Upper lobe of right lung (tissue), 1 donor: ENCODE measurements at regions not wholly inside any gene's neighbourhood (a gene's known extent, or its start where the extent isn't known, plus 50 kb on each side); places are given as distances from the start of the nearest gene placed in this dataset.

Experiments
- ATAC-seq: fragments of 200-7000 bp; cut with Tn5 transposase; one replicate; pipeline ENCODE4 v1.9.1; 2020; ENCODE audit warnings: mild to moderate bottlenecking, moderate library complexity
- DNase-seq: peaks from one replicate; pipeline ENCODE4 v3.0.0-alpha.2; 2020
- H3K27ac ChIP-seq: fragments of 200-600 bp; one replicate; pipeline ENCODE4 v1.8.0; 2022
- H3K27me3 ChIP-seq: fragments of 200-600 bp; one replicate; pipeline ENCODE4 v1.8.0; 2022; ENCODE audit warnings: mild to moderate bottlenecking
- H3K36me3 ChIP-seq: fragments of 200-600 bp; one replicate; pipeline ENCODE4 v1.8.0; 2022
- H3K4me1 ChIP-seq: fragments of 200-600 bp; one replicate; pipeline ENCODE4 v1.8.0; 2022
- H3K4me3 ChIP-seq: fragments of 200-600 bp; one replicate; pipeline ENCODE4 v1.8.0; 2022; ENCODE audit warnings: mild to moderate bottlenecking
- H3K9me3 ChIP-seq: fragments of 200-600 bp; one replicate; pipeline ENCODE4 v1.8.0; 2022
- intact Hi-C: fragments of 100-400 bp; cut with DNase I; formaldehyde crosslinking; loops from one replicate; pipeline ENCODE4 v1.11.0; 2022
- TF ChIP-seq, protein P1 (sequence below): fragments of 200-600 bp; IDR thresholded peaks from one replicate; pipeline ENCODE4 v1.8.0; 2022; ENCODE audit warnings: antibody characterized with exemption
- donor health status: DM: no; HTN: yes; CAD: no; lungs with severe emphysema.

DNA sequence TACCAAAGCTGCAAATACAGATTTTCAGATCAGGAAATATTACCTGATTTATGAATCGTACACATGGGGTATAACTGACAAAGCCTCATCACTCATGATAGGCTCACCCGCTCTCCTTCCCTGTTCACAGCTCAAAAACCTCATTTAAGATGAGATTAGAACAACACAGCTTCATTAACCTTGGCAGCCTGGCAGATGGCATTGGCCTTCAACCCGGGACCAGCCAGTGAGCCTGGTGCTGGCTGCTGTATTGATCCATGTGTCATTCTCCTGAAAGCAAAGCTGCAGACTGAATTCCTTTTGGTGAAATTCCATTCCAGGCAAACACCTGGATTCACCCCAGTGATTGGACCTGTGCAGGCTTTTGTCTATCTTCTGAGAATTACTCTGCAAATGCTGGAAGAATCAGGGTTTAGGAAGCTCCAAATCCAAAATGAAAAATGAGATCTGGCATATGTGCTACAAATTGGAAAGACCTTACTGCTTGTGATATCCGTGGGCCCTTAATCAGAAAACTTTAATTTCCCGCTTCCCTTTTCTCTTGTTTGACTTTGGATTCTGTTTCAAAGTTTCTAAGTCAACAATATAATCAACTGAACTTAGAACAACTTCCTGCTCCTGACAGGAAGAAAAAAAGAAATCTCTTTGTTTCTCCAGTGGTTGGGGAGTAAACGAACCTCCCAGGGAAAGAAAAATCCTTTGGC lies 189.1 kb upstream of the KBTBD8 start:
- Histone ChIP-seq H3K27ac (no peak overlapping the region), H3K27me3 (no peaks in the 10 kb centered on the region), H3K4me3 (no peak overlapping the region), H3K9me3 (no peaks in the 10 kb centered on the region), H3K36me3 (no peaks in the 10 kb centered on the region), H3K4me1 (no peaks in the 10 kb centered on the region)
- DNase-seq (no peak), ATAC-seq (no peak)
- TF ChIP-seq, protein P1, sequence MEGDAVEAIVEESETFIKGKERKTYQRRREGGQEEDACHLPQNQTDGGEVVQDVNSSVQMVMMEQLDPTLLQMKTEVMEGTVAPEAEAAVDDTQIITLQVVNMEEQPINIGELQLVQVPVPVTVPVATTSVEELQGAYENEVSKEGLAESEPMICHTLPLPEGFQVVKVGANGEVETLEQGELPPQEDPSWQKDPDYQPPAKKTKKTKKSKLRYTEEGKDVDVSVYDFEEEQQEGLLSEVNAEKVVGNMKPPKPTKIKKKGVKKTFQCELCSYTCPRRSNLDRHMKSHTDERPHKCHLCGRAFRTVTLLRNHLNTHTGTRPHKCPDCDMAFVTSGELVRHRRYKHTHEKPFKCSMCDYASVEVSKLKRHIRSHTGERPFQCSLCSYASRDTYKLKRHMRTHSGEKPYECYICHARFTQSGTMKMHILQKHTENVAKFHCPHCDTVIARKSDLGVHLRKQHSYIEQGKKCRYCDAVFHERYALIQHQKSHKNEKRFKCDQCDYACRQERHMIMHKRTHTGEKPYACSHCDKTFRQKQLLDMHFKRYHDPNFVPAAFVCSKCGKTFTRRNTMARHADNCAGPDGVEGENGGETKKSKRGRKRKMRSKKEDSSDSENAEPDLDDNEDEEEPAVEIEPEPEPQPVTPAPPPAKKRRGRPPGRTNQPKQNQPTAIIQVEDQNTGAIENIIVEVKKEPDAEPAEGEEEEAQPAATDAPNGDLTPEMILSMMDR: no peak
- intact Hi-C loops: no loop called here

DNA sequence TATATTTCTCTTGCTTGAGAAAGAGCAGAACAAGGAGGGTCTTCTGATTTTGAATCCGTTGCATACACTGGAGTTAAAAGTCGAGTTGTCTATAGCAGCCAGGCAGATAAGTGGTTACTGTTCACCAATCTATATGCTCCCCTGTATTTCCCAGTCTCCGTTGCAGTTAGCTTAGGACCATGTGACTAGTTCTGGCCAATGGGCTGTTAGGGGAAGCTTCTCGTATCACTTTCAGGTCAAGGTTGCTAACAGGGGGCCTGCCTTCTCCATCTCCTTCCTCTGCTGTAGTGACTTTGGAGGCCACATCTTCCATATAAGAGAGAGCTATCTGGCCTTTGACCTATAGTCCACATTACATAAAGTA lies 188.5 kb upstream of the KBTBD8 start:
- DNase-seq: no peak
- TF ChIP-seq, protein P1: no peak
- H3K9me3 ChIP-seq: no peaks in the 10 kb centered on the region
- no peak overlapping the region for H3K27ac ChIP-seq
- intact Hi-C loops: no loop called here
- no peaks in the 10 kb centered on the region for H3K27me3 ChIP-seq
- H3K36me3 ChIP-seq: no peaks in the 10 kb centered on the region
- ATAC-seq: peak; percentile 20
- no peak overlapping the region for H3K4me3 ChIP-seq
- no peaks in the 10 kb centered on the region for H3K4me1 ChIP-seq

DNA sequence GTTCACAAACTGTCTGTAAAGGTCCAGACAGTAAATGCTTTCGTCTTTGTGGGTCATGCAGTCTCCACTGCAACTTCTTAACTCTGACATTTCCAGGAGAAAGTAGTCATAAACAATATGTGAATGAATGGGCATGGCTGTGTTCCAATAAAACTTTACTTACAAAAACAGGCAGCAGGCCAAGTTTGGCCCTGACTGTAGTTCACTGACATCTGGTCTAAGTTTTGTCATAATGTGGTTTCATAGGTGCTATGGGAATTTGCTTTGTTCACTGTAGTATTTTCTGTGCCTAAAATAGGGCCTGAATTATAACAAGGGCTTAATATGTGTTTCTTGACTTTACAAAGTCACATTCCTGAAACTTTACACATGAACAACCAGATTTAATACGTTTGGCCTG lies 186.0 kb upstream of the KBTBD8 start:
- TF ChIP-seq, protein P1: no peak
- intact Hi-C loops: loop anchor here (10.0 kb wide), 1 partner anchor 557 kb away; no protein-coding TSS in a partner anchor

DNA sequence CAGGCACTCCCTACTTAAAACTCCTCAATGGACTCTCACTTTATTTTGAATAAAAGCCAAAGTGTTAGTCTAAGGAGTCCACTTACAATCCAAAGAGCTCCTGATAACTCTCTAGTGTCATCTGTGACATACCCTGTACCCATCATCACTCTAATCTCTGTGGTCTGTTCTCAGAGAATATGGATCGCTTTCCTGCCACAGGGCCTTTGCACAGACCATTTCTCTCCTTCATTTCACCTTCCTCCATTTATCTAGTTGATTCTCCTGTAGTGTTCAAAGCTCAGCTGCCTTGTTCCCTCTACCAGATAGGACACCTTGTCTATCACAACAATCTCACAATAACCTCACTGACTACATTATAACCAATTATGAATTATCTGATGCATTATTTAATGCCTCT lies 185.4 kb upstream of the KBTBD8 start:
- Histone ChIP-seq H3K27me3 (no peaks in the 10 kb centered on the region), H3K4me1 (no peaks in the 10 kb centered on the region), H3K36me3 (no peaks in the 10 kb centered on the region), H3K9me3 (no peaks in the 10 kb centered on the region), H3K4me3 (no peak overlapping the region), H3K27ac (no peak overlapping the region)
- no peak for DNase-seq
- intact Hi-C loops: loop anchor here (10.0 kb wide), 1 partner anchor 558 kb away; no protein-coding TSS in a partner anchor
- no peak for ATAC-seq
- TF ChIP-seq, protein P1: no peak

More for the DNA sequence above, 186.0 kb upstream of the KBTBD8 start:
- no peaks in the 10 kb centered on the region for H3K9me3 ChIP-seq
- H3K27ac ChIP-seq: no peak overlapping the region
- H3K36me3 ChIP-seq: no peaks in the 10 kb centered on the region
- DNase-seq (no peak), ATAC-seq (no peak)
- H3K27me3 ChIP-seq: no peaks in the 10 kb centered on the region
- H3K4me1 ChIP-seq: no peaks in the 10 kb centered on the region
- no peak overlapping the region for H3K4me3 ChIP-seq

DNA sequence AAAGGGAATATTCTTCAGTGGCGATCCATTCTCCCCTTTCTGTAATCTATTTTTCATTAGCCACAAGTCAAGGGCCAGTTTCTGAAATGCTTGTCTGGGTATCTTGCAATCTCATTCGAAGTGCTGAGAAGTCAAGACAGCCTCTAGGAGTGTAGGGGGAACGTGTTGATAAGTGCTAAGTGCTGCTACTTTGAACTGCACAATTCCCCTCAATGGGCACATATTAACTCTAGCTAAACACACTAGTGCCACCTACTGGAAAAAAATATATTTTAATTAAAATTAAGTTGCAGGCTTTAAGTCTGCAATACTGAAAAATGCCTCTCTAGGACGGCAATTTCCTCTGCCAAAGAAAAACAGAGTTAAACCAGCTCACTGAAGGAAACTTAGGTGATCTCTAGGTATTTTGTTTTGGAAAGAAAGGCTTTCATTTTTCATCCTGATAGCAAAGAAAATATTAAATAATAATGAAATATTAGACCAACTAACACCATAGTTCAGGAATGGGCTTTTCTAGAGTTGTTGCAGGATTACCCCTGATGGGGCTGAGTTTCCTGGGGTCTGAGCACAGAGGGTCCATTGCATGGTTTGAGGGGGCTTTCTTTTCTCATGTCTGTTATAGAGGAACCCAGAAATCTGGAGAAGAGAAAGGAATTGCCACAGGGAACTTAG lies 181.9 kb upstream of the KBTBD8 start:
- TF ChIP-seq, protein P1: peak; percentile 59
- H3K4me1 ChIP-seq: no peaks in the 10 kb centered on the region
- ATAC-seq: peak; percentile 94
- no peak overlapping the region for H3K27ac ChIP-seq
- H3K4me3 ChIP-seq: no peak overlapping the region
- H3K27me3 ChIP-seq: no peaks in the 10 kb centered on the region
- no peaks in the 10 kb centered on the region for H3K9me3 ChIP-seq
- intact Hi-C loops: loop anchor here (5.0 to 10.0 kb wide), 2 partner anchors 409 to 561 kb away; no protein-coding TSS in a partner anchor
- no peak for DNase-seq
- no peaks in the 10 kb centered on the region for H3K36me3 ChIP-seq
